Non-pigmented ciliary epithelial cell (primary cell): ENCODE measurements at regions not wholly inside any gene's neighbourhood (a gene's known extent, or its start where the extent isn't known, plus 50 kb on each side); places are given as distances from the start of the nearest gene placed in this dataset.

Source experiments
- DNase-seq: peaks from one replicate; pipeline ENCODE4 v3.0.0-alpha.2; 2010; ENCODE audit warnings: low read depth

DNA sequence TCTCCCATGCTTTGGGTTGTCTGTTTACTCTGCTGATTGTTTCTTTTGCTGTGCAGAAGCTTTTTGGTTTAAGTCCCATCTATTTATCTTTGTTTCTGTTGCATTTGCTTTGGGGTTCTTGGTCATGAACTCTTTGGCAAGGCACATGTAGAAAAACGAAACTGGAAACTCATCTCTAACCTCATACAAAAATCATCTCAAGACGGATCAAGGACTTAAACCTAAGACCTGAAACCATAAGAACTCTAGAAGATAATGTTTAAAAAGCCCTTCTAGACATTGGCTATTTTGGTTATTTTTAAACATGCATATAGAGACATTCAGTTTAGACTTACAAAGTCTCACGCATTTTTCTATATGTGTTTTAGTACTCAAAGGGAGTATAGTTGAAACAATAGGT, 1164.3 kb upstream of the GYPC start:
- no peak for DNase-seq

DNA sequence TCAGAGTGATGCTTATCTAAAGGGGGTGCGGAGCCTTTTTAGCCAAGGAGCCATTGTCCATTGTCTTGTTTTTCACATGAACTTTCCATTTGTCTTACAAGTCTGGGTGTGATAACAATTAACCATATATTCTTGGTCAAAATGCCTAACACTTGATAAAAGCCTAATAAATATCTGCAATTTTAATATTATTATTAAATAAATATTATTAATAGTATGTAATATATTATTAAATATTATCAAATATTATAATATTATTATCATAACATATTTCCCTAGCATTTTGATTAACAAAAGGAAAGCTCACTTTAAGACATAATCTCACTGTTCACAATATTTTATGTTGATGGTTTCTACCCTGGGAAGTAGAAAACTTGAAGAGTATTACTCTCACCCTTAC, 1143.6 kb upstream of the GYPC start:
- DNase-seq: no peak

DNA sequence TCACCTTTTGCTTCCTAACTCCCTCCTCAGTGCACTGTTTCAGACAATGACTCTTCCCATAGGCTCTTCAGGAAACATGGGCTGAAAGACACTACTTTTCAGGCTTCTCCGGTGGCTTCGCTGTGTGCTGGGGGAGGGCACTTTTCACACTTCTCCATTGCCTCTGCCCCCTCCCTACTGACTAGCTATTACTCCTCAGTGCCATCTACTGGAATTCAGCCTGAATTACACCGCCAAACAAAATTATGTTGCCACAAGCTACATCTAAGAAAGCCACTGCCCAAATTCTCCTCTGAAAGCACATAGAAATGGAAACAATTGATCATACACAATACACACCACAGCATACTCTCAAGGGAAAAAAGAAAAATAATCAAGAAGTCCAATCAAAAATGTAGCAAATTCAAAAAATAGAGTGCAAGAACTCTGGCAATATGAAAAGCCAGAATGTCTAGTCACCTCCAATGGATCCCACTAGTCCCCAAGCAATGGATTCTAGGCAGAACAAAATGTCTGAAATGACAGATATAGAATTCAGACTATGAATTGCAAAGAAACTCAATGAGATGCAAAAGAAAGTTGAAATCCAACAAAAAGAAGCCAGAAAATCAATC, 1139.4 kb upstream of the GYPC start:
- DNase-seq: no peak

GRCh38 chr2:125526093-125526492, 1129.9 kb upstream of the GYPC start:
- DNase-seq: no peak

DNA sequence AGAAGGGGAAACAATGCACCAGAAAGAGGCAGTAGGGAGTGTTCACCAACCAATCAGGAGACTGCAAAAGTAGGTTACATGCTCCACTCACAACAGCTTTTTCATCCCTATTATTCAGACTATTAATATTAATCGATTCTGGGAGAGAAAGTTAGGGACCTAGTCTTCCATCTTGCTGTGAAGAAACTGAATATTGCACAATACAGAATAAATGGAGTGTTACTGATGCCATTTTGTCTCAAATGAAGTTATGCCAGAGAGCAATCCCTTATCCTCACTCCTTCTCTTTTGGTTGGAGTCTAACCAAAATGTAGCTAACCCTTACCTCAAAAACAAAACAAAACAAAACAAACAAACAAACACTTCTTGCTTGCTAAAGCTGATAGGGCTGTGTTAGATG, 1120.9 kb upstream of the GYPC start:
- DNase-seq: no peak

DNA sequence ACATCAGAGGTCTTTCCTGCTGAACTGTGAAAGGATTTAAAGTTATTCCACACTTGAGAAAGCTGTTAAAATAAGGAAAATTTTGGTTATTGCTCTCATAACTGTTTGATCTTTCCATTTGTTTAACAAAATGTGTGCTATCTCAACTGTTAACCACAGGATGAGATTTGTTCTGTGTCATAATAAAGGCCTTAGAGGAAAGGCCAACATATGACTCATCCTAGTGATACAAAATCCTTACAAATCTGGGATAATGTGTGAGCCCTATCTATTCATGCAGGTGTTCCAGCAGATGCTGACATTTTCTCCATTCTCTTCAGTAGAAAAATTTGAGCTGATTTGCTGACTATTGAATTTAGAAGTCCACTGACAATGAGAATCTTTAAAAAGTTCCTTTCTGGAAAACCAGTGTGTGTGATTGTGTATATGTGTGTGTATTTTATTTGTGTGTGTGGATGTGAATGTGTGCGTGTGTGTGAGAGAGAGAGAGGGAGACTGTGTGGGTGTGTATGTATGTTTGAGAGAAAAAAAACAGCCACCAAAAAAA, 1111.9 kb upstream of the GYPC start:
- no peak for DNase-seq

DNA sequence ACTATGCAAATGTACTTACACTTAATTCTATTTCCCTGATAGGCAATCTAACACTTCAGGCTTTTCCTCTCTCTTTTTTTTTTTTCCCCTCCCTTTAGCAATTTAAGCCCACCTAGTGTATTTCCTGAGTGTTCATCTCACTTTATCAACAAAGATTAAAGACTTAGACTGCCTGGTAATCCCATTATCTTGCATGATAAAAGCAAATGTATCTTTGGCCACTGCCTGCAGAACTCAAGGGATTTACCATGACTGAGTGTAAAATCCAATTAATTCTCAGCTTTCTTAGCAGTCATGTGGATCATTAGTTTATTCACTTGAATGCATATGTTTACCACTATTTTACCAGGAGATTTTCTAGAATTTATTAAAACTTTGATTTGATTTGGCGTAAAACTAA, 1102.2 kb upstream of the GYPC start:
- DNase-seq: no peak

DNA sequence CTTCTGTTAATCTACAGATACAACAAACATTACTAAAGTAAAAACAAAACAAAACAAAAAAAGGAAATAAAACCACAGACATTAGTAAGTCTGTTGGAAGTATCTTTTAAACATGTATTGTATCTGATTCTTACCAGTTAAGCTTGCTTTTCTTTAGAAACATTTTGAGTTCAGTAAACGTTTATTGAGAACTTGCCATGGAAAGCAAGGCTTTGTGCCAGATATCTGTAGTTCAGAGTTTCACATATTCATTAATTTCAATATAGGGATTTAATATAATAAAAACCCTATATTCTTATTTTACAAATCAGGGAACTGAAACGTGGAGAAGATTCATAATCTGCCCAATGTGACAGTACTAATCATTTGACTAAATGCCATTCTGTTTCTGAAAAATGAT, 1101.0 kb upstream of the GYPC start:
- DNase-seq: no peak

DNA sequence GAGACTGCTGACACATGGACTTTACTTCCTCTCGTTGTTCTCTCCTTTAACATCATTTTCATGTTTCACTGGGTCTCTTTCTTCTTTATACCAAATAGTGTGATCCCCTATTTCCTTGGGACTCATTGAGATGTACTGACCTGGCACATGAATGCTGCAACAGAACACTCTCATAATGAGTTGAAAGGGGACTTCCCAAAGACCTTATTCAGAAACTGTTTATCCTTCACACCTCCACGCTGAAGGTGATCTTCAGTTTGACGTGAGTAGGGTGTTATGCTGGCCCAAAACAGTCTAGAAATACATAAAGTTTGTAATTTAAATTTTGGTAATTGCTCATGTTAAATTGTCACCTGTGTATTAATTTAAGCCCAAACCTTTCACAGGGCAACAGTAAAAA, 1096.8 kb upstream of the GYPC start:
- DNase-seq: no peak

- DNase-seq: no peak
Measured at GRCh38 chr2:125560855-125561254, 1095.1 kb upstream of the GYPC start.

DNA sequence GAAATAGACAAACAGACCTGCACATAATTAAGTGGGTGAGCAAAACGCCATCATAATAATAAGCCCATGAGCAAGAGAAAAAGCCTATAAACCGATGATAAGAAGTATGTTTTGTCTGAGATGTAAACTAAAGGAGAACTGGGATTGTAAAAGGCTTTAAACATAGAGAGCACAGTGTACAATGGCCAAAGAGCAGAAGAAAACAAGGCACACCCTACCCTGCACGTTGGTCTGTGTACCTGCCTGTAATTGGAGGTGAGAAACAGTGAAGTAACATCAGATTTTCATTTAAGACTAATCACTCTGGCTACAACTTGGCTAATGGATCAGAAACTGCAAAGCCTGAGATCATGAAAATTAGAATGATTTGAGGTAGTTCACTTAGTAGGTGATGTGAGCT, 1094.7 kb upstream of the GYPC start:
- no peak for DNase-seq

DNA sequence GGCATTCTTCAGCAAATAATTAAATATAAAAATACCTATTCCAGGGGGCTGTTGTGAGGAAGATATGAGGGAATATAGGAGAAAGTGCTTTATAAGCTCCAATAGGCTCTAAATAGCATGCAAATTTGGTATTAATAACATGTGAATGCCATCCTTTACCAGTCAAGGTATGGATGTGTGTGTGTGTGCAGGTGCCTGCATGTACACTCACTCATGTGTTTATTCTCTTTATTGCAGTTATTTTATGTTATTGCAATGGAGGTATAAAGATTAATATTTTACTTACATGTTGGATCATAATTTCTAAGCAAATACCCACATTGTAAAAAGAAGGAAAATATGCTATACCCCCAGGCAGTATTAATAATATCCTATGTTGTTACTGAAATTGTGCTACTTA, 1093.0 kb upstream of the GYPC start:
- no peak for DNase-seq

DNA sequence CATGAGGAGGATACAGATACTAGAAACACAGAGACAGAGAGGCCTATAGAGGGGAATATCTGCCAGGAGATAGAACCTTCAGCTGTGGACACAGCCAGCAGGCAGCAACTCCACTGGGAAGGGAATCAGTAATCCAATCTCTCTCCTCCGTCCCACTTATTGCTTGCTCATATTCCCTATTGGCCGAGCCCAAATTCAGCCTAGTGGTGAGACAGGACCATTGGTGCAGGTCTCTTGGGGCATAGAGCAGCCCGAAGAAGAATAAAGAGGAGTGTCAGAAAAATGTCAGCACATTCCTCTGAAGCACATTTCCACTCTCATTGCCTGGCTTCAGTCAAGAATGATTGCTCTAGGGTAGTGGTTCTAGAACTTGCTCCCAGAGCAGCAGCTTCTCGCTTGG, 1091.5 kb upstream of the GYPC start:
- no peak for DNase-seq

- DNase-seq: no peak
Measured at GRCh38 chr2:125566422-125566821, 1089.5 kb upstream of the GYPC start.

DNA sequence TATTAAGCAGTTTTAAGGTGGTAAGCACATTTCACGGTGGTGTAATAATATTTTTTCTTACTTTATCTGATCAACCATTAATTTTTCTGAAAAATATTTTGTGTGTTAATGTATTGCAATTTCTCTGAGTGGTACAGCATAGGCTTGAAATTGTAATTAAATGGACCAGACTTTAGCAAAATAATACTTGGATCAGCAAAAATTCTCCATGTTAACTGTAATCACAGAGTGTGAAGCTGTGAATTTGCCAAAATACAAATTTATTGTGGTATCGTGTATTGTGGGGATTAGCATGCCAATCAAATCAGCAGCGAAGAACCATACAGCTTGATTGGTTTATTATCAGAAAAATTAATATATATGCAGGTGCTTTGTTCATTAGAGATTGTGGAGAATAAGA, 1088.9 kb upstream of the GYPC start:
- no peak for DNase-seq

DNA sequence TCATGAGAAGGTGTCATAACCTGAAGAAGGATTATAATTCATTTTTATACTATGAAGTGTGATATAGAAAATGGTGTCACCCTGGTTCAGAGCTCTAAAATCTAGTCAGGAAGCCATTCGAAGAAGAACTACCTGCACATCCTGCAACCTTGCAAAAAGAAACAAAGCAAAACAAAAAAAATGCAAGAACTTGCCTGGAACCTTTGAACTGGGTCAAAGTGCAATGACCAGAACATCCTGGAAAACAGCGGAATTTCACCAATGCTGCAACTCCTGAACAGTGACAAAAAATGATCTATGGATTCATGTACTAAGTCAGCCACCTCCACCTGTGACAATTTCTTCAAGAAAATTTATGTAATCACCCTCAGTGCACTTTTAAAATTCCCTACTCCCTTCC, 1083.3 kb upstream of the GYPC start:
- no peak for DNase-seq

DNA sequence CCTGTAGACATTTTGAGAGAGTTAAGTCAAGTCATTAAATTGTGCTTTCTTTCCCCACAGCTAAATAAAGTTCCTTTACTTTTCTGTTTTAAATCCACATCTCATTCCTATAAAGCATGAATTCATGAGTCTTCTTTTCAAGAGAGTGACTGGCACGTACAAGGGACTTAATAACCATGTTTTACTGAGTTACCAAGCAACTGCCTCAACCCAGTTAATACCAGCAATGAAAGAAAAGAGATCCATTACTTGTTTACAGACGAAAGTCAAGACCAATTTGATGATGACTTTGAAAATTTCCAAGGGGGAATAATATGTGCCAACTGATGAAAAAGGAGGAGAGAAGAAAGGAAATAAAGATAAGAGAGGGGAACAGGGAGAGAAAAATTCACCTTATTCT, 1082.5 kb upstream of the GYPC start:
- no peak for DNase-seq

DNA sequence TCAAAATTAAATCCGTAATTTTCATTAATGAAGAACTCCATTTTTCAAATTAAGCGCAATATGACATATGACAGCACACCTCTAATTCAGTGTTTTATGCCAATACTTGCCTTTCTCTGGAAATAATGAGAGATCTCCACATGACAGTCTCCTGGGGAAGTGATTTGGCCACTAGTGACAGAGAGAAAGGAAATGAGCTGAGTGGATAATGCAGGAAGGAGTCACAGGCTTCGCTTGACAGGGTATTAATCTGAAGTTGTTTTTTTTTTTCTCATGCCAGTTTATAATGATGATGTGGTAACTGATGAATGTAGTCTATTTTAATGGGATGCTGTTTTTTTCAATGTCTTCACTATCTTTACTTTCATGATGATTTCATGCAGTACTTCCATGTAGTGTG, 1079.4 kb upstream of the GYPC start:
- no peak for DNase-seq

GRCh38 chr2:125581557-125581956, 1074.4 kb upstream of the GYPC start:
- no peak for DNase-seq

DNA sequence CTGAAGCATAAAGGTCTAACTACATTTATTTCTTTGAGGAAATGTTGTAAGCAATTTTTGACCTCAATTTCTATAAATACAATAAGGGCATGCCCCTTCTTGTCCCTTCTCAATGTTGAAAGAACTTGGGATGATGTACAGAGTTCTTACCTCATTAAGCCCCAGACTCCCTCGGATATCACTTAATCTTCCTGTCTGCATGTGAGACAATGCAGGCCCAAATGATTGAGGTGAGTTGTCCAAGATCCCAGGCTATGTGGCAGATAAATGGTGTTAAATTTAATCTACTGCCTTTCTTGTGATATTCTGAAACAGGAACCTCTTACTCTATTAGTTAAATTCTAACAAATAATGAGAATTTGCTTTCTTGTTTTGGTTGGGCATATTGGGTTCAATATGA, 1073.4 kb upstream of the GYPC start:
- no peak for DNase-seq

- no peak for DNase-seq
Measured at GRCh38 chr2:125584732-125585131, 1071.2 kb upstream of the GYPC start.

GRCh38 chr2:125588780-125589179, 1067.2 kb upstream of the GYPC start:
- no peak for DNase-seq

GRCh38 chr2:125591954-125592353, 1064.0 kb upstream of the GYPC start:
- no peak for DNase-seq

- no peak for DNase-seq
Measured at GRCh38 chr2:125593036-125593435, 1062.9 kb upstream of the GYPC start.

DNA sequence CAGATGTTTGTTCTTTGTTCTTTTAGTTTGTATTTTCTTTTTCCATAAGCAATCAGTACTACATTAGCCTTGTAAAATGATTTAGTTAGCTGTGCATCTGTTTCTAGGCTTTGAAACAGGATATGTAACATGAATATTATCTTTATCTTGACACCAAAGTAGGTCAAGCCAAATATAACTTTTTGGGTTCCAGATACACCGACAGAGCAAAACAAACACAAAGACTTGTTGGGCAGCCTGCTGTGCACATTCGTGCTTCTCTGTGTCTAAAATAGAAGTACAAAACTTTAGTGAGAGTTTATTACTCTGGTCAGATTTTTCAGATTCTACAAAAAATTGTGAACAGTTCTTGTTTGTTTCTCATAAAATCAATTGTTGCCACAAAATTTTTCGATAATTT, 1059.3 kb upstream of the GYPC start:
- no peak for DNase-seq
